Activated CD4-positive, CD25-positive, alpha-beta regulatory T cell (primary cell): ENCODE measurements at regions not wholly inside any gene's neighbourhood (a gene's known extent, or its start where the extent isn't known, plus 50 kb on each side); places are given as distances from the start of the nearest gene placed in this dataset.
"Not testable (repeated sequence)": the region's sequence is repeated elsewhere in the genome, so short reads cannot be mapped to it uniquely, and the experiment has no call there.

Experiments used
- DNase-seq, 4 experiments: peaks; one replicate each; lab custom pipeline; 2025; lab: John Stamatoyannopoulos, UW

- DNase-seq, result no peak
Observed at GRCh38 chr12:90695415-90695814, 259.6 kb downstream of the CCER1 start.

DNA sequence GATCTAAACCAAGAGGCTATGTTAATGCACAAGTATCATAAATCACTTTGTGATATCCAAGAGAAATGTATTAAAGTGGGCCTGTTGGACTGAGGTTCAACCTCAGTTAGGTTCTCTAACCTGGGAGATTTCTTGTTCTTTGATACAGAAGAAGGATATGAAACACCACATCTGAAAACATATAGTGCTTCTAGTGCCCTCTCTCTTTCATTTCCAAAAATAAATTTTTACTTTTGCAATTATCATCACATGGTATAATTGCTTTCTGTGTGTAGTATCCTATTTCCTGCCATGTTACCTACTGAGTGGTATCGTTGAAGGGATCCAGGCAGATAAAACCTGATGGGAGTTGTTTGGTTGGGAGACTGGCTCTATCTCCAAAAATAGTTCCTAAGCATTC is 264.9 kb downstream of the CCER1 start:
- DNase-seq, result no peak

GRCh38 chr12:90687682-90688081 is 267.3 kb downstream of the CCER1 start:
- DNase-seq, result not testable (repeated sequence)

GRCh38 chr12:90683871-90684270 is 271.1 kb downstream of the CCER1 start:
- no peak for DNase-seq

DNA sequence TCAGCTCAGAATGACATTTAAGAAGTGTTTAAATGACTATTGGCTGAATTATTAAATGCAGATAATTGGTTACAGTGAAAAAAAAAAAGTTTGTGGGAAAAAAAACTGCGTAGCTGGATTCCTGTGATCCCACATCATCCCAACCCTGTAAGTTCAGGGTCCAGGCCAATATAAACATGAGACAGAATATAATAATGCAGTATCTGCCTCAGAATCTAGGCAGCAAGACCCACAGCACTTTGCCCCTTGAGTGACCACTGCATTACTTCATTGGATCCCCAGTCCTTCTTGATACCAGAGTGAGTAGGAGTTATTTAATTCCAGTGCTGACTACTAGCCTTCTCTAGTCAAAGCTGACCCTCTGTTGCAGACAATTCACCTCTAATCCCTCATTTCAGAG is 272.6 kb downstream of the CCER1 start:
- DNase-seq, result no peak

- DNase-seq, result no peak
Observed at GRCh38 chr12:90679674-90680073, 275.3 kb downstream of the CCER1 start.

DNA sequence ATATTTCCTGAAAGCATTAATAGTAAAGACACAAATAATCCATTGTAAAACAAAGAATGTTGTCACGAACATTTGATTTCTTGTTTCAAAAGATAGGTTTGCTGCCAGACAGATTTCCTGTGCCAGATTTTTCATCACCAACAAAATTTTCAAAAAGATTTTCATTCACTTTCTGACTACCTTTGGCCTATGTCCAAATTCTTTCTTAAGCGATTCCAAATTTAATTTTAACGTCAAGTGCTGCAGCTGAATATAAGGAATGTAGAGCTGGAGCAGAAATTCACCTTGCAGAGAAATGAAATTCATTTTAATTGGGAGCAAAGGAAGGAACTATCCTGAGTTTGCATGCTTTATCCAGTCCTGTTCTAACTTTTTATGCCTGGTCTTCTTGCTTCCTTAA is 277.4 kb downstream of the CCER1 start:
- DNase-seq, result no peak

- no peak for DNase-seq
Observed at GRCh38 chr12:90677055-90677454, 277.9 kb downstream of the CCER1 start.

- no peak for DNase-seq
Observed at GRCh38 chr12:90675106-90675505, 279.9 kb downstream of the CCER1 start.

DNA sequence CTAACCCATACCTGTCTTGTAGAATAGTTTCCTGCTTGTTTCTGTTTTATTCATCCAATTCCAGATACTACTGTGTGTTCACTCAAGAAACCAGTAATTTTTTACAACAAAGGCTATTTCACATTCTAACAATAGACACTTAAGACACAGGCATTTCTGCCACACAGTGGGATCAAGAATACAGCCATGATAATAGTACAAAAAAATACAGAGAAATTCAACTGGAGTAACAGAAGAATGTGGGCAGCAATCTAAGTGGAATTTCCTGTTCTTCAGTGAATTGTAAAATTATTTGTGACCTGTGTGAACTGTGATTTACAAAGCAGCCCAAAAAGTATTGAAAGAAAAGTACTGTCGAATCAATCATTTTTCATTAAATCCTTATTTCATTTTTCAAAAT is 282.9 kb downstream of the CCER1 start:
- DNase-seq, result no peak

GRCh38 chr12:90663949-90664348 is 291.0 kb downstream of the CCER1 start:
- not testable (repeated sequence) for DNase-seq

GRCh38 chr12:90659060-90659459 is 295.9 kb downstream of the CCER1 start:
- DNase-seq, result no peak

- DNase-seq, result no peak
Observed at GRCh38 chr12:90653040-90653439, 301.9 kb downstream of the CCER1 start.

GRCh38 chr12:90652280-90652679 is 302.7 kb downstream of the CCER1 start:
- DNase-seq, result no peak

DNA sequence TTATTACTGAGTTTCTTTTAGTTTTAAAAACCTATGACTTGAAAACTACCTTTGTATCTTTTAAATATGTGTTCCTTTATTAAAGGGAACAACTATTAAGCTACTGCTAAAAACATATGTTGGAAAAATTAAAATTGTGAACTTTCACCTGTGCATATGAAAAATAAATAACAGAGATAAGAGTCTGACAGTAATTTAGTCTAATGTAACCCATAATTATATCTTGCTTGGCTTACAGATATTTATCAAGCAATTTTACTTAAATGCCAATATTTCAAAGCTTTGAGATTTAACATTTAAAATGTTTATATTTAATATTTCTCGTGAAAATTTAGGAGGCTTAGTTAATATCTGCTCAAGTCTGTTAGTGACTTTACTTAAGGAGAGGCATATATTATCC is 309.8 kb downstream of the CCER1 start:
- DNase-seq, result no peak

GRCh38 chr12:90631591-90632212 is 323.3 kb downstream of the CCER1 start:
- no peak for DNase-seq

- no peak for DNase-seq
Observed at GRCh38 chr12:90630006-90630405, 325.0 kb downstream of the CCER1 start.

- no peak for DNase-seq
Observed at GRCh38 chr12:90628213-90628612, 326.8 kb downstream of the CCER1 start.

GRCh38 chr12:90627180-90627896 is 327.6 kb downstream of the CCER1 start:
- DNase-seq, result no peak

DNA sequence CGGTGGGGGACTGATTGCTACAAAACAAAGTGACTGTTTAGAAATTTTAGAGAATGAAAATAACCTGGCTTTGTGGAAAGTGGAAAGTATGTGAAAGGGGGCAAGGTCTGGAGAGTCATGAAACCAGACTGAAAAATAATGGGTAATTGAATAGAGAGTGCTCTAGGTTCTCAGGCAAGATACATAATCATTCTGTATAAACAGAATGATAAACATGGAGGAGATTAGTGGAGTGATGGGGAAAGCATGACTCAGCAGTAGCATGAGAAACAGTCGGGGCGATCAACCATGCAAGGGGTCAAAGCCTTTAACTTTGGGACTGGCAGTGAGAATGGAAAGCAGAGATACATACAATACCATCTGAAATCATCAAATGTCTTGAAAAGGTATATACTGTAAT is 332.5 kb downstream of the CCER1 start:
- DNase-seq, result no peak

- DNase-seq, result no peak
Observed at GRCh38 chr12:90621927-90622326, 333.0 kb downstream of the CCER1 start.

DNA sequence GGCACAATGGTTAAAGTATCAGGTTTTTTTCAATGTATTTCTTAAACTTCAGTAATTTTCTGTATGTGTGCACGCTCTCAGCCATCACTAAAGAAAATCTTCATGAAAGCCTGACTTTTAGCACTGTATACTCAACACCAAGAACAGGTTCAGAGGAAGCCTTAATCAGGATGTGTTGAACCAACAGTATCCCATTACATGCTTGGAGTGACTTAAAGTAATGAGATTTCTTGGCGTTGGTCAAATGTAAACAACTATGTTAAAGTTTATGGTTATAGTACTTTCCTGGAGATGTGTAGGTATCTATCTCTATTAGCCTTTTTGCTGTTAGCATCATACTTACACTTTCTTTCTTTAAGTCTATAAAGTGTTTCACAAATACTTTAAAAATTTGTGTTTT is 335.0 kb downstream of the CCER1 start:
- no peak for DNase-seq

DNA sequence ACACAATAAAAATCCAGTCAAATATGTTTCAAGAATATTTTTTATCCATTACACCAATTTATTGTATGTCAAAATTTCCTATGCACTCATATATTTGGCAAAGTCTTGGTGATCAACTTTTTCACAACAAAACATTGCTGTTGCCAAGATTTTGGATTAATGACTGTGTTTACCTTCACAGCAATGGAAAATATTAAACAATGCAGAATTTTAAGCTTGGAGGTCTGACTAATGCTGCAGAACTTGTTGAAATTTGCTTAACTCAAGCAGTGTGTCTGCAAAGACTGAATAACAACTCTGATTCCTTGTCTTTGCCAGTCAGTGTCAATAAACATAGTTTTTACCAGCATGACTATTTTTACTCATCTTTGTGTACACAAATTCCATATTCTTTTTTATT is 336.4 kb downstream of the CCER1 start:
- DNase-seq, result no peak

DNA sequence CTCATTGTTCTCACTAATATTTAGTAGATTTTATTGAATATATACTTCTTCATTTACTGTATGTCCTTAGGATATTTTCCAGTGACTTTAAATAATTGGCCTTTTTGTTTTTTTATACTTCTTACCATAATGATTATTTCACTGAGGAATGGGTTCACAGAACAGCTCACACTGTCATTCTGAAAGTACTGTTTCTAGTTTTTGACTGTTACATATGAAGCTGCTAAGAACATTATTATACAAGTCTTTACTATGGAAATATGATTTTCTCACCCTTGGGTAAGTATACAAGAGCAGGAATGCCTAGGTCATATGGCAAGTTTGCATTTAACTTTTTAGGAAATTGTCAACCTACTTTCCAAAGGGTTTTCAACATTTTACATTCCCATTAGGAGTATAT is 343.1 kb downstream of the CCER1 start:
- no peak for DNase-seq
